GM13976 (cell line): ENCODE measurements at regions not wholly inside any gene's neighbourhood (a gene's known extent, or its start where the extent isn't known, plus 50 kb on each side); places are given as distances from the start of the nearest gene placed in this dataset.
"Not testable (repeated sequence)": the region's sequence is repeated elsewhere in the genome, so short reads cannot be mapped to it uniquely, and the experiment has no call there.

Experiments used
- DNase-seq: peaks from one replicate; pipeline ENCODE4 v3.0.0; 2012; ENCODE audit warnings: low spot score
- in situ Hi-C: fragments of 300-500 bp; cut with MboI; formaldehyde crosslinking; loops from one replicate; pipeline ENCODE4 v1.12.0; 2022; ENCODE audit warnings: low sequenced_read_pairs, mixed read lengths, inconsistent platforms; ENCODE audit not compliant: unreplicated experiment
- TF ChIP-seq, protein P1 (sequence below): IDR thresholded peaks from 2 replicates; pipeline ENCODE4 v1.5.1; 2012; ENCODE audit warnings: borderline replicate concordance, mild to moderate bottlenecking; ENCODE audit not compliant: insufficient read depth; ENCODE audit errors: extremely low read depth, missing control alignments, control extremely low read depth

DNA sequence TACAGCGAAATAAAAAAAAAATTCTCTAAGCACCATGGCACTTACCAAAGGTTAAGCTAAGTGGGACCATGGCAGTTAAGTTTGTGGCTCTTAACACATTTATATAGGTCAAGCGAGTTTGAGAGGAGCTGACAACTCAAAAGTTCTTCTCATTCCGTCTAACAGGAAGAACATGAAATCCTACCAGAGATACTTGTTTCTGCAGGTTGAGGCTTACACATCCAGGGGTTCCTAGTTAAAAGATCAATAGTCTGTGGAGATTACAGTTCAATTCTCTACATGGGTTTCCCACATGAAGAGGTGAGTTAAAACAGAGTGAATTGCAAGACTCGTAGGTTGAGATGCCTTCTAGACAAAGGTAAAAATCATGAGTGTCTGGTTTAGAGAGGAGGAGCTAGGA, 142.6 kb downstream of the EMP1 start:
- TF ChIP-seq, protein P1, sequence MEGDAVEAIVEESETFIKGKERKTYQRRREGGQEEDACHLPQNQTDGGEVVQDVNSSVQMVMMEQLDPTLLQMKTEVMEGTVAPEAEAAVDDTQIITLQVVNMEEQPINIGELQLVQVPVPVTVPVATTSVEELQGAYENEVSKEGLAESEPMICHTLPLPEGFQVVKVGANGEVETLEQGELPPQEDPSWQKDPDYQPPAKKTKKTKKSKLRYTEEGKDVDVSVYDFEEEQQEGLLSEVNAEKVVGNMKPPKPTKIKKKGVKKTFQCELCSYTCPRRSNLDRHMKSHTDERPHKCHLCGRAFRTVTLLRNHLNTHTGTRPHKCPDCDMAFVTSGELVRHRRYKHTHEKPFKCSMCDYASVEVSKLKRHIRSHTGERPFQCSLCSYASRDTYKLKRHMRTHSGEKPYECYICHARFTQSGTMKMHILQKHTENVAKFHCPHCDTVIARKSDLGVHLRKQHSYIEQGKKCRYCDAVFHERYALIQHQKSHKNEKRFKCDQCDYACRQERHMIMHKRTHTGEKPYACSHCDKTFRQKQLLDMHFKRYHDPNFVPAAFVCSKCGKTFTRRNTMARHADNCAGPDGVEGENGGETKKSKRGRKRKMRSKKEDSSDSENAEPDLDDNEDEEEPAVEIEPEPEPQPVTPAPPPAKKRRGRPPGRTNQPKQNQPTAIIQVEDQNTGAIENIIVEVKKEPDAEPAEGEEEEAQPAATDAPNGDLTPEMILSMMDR = no peak
- in situ Hi-C loops = no loop called here
- DNase-seq = no peak

DNA sequence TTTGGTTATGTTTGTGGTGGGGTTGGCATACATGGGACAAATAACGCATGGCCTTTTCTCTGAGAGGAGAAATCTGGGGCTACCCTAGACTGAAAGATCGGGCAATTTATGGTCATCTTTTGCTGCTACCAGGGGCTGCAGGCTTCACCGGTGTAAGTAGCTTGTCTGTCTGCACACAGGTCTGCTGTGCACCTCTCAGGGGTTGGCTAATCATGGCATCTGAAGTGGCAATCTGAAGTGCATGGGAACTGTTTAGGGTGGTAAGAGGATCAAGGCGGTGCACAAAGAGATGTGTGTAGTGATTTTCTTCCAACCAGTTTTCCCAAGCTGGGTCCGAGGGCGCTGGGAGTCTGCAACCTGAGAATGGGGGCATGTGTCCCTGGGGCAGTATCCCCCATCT, 141.3 kb downstream of the EMP1 start:
- DNase-seq = no peak
- TF ChIP-seq, protein P1 = no peak
- in situ Hi-C loops = no loop called here

DNA sequence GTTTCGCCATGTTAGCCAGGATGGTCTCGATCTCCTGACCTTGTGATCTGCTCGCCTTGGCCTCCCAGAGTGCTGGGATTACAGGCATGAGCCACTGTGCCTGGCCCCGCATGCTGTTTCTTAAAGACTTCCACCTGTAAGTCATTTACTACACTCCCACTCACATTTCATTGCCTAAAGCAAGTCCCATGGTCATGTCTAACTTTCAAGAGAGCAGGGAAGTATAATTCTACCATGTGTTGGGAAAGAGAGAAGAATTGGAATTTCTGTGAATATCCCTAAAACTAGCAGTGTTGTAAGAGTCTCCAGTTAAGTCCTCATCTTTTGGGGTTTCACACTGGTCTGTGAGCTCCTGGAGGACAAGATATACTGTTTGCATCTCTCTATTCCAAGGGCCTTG, 139.7 kb downstream of the EMP1 start:
- in situ Hi-C loops = no loop called here
- TF ChIP-seq, protein P1 = no peak
- no peak for DNase-seq

DNA sequence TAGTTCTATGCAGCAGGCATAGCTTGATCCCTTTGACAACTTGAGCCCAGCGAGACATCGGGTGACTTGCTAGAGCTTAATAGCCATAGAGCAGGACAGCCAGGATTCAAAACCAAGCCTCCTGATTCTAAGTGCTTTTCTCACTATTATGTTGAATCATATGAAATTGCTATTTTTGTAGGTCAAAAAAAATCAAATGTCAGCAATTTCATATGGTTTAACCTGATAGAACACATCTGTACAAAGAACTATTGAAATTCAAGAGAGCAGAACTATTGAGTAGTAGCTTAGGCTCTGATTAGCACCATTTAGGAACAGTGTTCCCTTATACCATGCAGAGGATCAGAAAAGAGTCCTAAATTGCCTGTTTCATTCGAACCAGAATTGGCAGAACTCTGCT, 132.0 kb downstream of the EMP1 start:
- in situ Hi-C loops = no loop called here
- TF ChIP-seq, protein P1 = no peak
- DNase-seq = no peak

DNA sequence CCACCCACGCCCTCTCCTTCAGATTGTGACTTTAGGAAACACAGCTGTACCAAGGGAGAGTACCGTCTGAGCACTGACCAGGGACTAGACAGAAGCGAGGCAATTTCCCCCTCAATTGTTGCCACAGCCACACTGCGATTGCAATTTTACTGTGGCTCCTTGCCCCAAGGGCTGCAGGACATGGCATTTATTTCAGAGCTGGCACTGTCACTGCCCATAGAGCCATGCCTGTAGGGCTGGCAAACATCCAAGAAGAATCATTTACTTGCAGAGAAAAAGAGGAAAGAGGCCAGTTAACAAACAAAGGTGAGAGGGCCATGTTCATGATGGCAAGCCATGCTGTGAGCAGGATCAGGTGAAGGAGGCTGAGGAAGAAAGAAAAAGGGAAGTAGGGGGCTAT, 129.6 kb downstream of the EMP1 start:
- in situ Hi-C loops = no loop called here
- DNase-seq = no peak
- TF ChIP-seq, protein P1 = no peak

DNA sequence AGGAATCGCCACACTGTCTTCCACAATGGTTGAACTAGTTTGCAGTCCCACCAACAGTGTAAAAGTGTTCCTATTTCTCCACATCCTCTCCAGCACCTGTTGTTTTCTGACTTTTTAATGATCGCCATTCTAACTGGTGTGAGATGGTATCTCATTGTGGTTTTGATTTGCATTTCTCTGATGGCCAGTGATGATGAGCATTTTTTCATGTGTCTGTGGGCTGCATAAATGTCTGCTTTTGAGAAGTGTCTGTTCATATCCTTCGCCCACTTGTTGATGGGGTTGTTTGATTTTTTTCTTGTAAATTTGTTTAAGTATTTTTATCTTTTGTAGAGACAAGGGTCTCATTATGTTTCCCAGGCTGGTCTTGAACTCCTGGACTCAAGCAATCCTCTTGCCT, 128.5 kb downstream of the EMP1 start:
- DNase-seq, in situ Hi-C loops: not testable (repeated sequence)

DNA sequence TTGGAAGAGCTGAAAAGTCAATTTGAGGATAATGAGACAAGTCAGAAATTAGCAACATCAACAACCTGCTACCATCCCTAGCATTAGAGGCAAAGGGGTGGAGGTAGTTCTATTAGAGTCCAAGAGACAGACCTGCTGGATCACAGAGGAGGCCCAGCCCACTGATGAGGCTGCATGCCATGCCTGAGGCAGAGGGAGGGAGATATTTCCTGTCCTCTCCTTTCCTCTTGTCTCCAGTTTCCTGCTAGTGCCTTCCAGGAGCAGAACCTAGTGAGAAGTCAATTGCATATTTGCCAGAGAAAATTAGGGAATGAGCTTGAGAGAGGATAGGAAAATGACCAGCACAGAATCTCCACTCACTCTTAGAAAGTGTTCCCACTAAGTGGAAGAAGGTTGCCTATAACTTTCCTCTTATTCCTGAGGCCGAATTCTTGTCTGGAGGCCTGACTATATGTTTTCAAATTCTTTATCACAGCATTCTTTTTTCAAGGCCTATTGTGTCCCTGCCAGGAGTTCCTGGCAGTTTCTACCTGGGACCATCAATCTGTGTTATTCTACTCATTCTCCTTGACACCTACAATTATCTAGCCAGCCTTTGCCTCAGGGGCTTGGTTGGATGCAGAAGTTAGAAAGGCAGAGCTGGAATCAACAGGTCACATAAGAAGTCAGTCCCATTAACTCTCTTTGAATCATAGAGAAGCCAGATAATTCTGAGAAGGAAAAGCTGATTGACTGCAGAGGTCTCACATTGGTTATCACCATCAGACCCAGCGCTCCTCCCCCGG, 121.9 kb downstream of the EMP1 start:
- in situ Hi-C loops = no loop called here
- DNase-seq = no peak

More for the DNA sequence above, 121.9 kb downstream of the EMP1 start:
- TF ChIP-seq, protein P1 = no peak
